ENCODE measurements at regions not wholly inside any gene's neighbourhood (a gene's known extent, or its start where the extent isn't known, plus 50 kb on each side); places are given as distances from the start of the nearest gene placed in this dataset.

DNA sequence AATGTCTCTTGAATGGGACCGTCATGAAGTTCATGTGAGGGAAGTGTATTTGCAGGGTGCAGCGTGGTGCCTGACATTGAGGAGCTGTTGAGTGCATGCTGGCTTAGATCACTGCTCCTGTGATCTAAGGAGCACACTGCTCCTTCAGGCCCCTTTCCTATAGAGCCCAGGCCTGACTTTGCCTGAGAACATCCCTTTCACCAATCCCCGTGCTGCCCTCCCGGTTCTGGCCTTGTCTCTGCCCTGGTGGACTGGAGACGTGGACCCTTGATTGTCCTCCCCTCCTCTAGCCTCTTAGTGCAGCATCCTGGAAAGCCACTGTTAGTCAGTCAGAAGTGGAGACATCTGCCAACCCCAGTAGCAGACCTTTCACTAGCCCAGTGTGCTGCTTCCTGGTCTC lies 323.6 kb upstream of the HS6ST1 start:
- Histone ChIP-seq H3K4me1 (peaks cover 16% of the 10 kb centered on the region), H3K4me3 (no peak overlapping the region), H3K36me3 (no peaks in the 10 kb centered on the region), H3K27ac (no peak overlapping the region), H3K9ac (no peak overlapping the region), H3K9me3 (no peaks in the 10 kb centered on the region), H3K27me3 (no peaks in the 10 kb centered on the region), H3K4me2 (no peak overlapping the region), H4K20me1 (no peaks in the 10 kb centered on the region)
- no peak for TF ChIP-seq Cebpa-rat (IDR thresholded peaks at IDR 0.05)

DNA sequence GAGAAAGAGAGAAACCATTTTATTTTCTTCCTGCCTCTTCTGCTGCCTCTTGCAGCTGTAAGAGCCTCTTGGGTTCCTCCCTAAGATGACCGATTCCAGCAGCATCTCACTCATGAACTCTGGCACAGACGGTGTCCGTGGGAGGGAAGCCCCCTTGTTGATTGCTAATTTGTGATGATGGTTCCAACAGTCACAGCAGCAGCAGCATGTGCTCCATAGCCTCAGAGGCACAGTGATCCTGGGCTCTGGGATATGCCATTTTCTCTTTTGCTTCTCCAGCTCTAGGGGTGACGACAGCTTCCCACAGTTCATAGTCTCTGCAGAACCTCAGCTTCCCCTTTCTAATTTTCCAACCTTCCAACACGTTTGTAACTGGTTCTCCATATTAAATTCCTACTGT lies 324.2 kb upstream of the HS6ST1 start:
- Histone ChIP-seq H3K27me3 (no peaks in the 10 kb centered on the region), H3K9ac (no peak overlapping the region), H3K36me3 (no peaks in the 10 kb centered on the region), H3K4me2 (no peak overlapping the region), H3K4me3 (no peak overlapping the region), H3K27ac (no peak overlapping the region), H4K20me1 (no peaks in the 10 kb centered on the region), H3K4me1 (peaks cover 16% of the 10 kb centered on the region), H3K9me3 (no peaks in the 10 kb centered on the region)
- TF ChIP-seq Cebpa-rat (IDR thresholded peaks at IDR 0.05) = no peak

GRCh38 chr2:128643221-128644065 lies 324.8 kb upstream of the HS6ST1 start:
- H3K36me3 ChIP-seq = no peaks in the 10 kb centered on the region
- no peaks in the 10 kb centered on the region for H4K20me1 ChIP-seq
- no peak overlapping the region for H3K4me3 ChIP-seq
- H3K27me3 ChIP-seq = no peaks in the 10 kb centered on the region
- no peak overlapping the region for H3K9ac ChIP-seq
- peaks cover 13% of the 10 kb centered on the region for H3K4me1 ChIP-seq
- H3K27ac ChIP-seq = no peak overlapping the region
- TF ChIP-seq Cebpa-rat (IDR thresholded peaks at IDR 0.05) = no peak
- H3K9me3 ChIP-seq = no peaks in the 10 kb centered on the region
- no peak overlapping the region for H3K4me2 ChIP-seq

- Histone ChIP-seq H3K9ac (no peak overlapping the region), H4K20me1 (no peaks in the 10 kb centered on the region), H3K4me2 (peak overlapping the region; percentile 25; the same call in 1 of the 2 replicates), H3K36me3 (no peaks in the 10 kb centered on the region), H3K27me3 (no peaks in the 10 kb centered on the region), H3K27ac (no peak overlapping the region), H3K9me3 (no peaks in the 10 kb centered on the region), H3K4me3 (no peak overlapping the region), H3K4me1 (peaks cover 11% of the 10 kb centered on the region)
- no peak for TF ChIP-seq Cebpa-rat (IDR thresholded peaks at IDR 0.05)
Measured at GRCh38 chr2:128644156-128644555, 325.5 kb upstream of the HS6ST1 start.

- Histone ChIP-seq H3K27ac (no peak overlapping the region), H3K27me3 (no peaks in the 10 kb centered on the region), H3K4me3 (no peak overlapping the region), H3K9me3 (no peaks in the 10 kb centered on the region), H3K4me2 (peak overlapping the region; percentile 28; the same call in 1 of the 2 replicates), H3K9ac (no peak overlapping the region), H4K20me1 (no peaks in the 10 kb centered on the region), H3K4me1 (peaks cover 11% of the 10 kb centered on the region), H3K36me3 (no peaks in the 10 kb centered on the region)
- TF ChIP-seq Cebpa-rat (IDR thresholded peaks at IDR 0.05) = no peak
Measured at GRCh38 chr2:128644718-128645256, 326.1 kb upstream of the HS6ST1 start.

- no peak for TF ChIP-seq Cebpa-rat (IDR thresholded peaks at IDR 0.05)
- Histone ChIP-seq H3K27me3 (no peaks in the 10 kb centered on the region), H3K36me3 (no peaks in the 10 kb centered on the region), H3K27ac (no peak overlapping the region), H3K4me2 (no peak overlapping the region), H4K20me1 (no peaks in the 10 kb centered on the region), H3K9ac (no peak overlapping the region), H3K4me3 (no peak overlapping the region), H3K4me1 (peaks cover 11% of the 10 kb centered on the region), H3K9me3 (no peaks in the 10 kb centered on the region)
Measured at GRCh38 chr2:128645631-128646030, 327.0 kb upstream of the HS6ST1 start.

- no peak overlapping the region for H3K27ac ChIP-seq
Measured at GRCh38 chr2:128646091-128646490, 327.4 kb upstream of the HS6ST1 start.

DNA sequence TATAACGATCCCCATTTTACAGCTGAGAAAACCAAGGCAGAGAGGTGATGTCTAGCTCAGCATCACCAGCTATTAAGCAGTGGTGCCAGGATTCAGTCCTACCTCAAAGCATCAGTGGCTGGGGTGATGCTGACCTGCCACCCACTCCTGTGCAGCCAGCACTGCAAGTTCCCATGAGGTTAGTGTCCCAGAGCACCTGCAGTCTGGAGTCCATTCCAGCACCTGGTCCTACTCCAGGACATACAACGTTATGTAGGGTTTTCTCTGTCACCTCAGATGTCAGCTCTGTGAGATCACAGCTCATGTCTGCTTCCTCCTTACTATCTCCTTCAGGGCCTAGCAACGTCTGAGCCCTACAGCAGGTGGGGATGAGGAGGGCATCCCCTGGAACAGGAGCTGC lies 328.0 kb upstream of the HS6ST1 start:
- H3K27ac ChIP-seq = no peak overlapping the region
- H3K4me2 ChIP-seq = no peak overlapping the region
- peaks cover 11% of the 10 kb centered on the region for H3K4me1 ChIP-seq
- no peak overlapping the region for H3K9ac ChIP-seq
- no peaks in the 10 kb centered on the region for H3K36me3 ChIP-seq
- no peaks in the 10 kb centered on the region for H3K27me3 ChIP-seq
- no peak for TF ChIP-seq Cebpa-rat (IDR thresholded peaks at IDR 0.05)
- H3K4me3 ChIP-seq = no peak overlapping the region
- H3K9me3 ChIP-seq = no peaks in the 10 kb centered on the region
- H4K20me1 ChIP-seq = no peaks in the 10 kb centered on the region

More at GRCh38 chr2:128646091-128646490, 327.4 kb upstream of the HS6ST1 start:
- Histone ChIP-seq H3K9me3 (no peaks in the 10 kb centered on the region), H4K20me1 (no peaks in the 10 kb centered on the region), H3K9ac (no peak overlapping the region), H3K36me3 (no peaks in the 10 kb centered on the region), H3K27me3 (no peaks in the 10 kb centered on the region), H3K4me2 (no peak overlapping the region), H3K4me1 (peaks cover 11% of the 10 kb centered on the region), H3K4me3 (no peak overlapping the region)
- no peak for TF ChIP-seq Cebpa-rat (IDR thresholded peaks at IDR 0.05)

- Histone ChIP-seq H3K4me3 (no peak overlapping the region), H3K4me2 (no peak overlapping the region), H3K9me3 (peaks cover 7% of the 10 kb centered on the region), H3K27me3 (no peaks in the 10 kb centered on the region), H3K36me3 (no peaks in the 10 kb centered on the region), H3K27ac (no peak overlapping the region), H3K4me1 (peaks cover 14% of the 10 kb centered on the region), H3K9ac (no peak overlapping the region), H4K20me1 (no peaks in the 10 kb centered on the region)
- no peak for TF ChIP-seq Cebpa-rat (IDR thresholded peaks at IDR 0.05)
Measured at GRCh38 chr2:128651000-128651399, 332.3 kb upstream of the HS6ST1 start.

DNA sequence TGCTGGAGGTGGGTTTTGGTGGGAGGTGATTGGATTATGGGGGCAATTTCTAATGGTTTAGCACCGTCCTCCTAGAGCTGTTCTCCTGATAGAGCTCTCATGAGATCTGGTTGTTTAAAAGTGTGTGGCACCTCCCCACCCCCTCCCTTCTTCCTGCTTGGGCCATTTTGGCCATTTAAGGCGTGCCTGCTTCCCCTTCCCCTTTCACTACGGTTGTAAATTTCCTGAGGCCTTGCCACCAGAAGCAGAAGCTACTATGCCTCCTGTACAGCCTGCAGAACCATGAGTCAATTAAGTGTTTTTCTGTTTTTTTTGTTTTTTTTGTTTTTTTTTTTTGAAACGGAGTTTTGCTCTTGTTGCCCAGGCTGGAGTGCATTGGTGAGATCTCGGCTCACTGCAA lies 335.7 kb upstream of the HS6ST1 start:
- no peak overlapping the region for H3K4me3 ChIP-seq
- TF ChIP-seq Cebpa-rat (IDR thresholded peaks at IDR 0.05) = no peak
- H3K4me2 ChIP-seq = peak overlapping the region; percentile 53
- no peaks in the 10 kb centered on the region for H4K20me1 ChIP-seq
- H3K9ac ChIP-seq = no peak overlapping the region
- no peaks in the 10 kb centered on the region for H3K36me3 ChIP-seq
- no peak overlapping the region; the same call in 1 of the 2 replicates for H3K27ac ChIP-seq
- H3K9me3 ChIP-seq = peaks cover 11% of the 10 kb centered on the region
- H3K4me1 ChIP-seq = peaks cover 14% of the 10 kb centered on the region
- no peaks in the 10 kb centered on the region for H3K27me3 ChIP-seq

Data from BLaER1 (cell line).